Neutrophil (primary cell): ENCODE measurements at regions not wholly inside any gene's neighbourhood (a gene's known extent, or its start where the extent isn't known, plus 50 kb on each side); places are given as distances from the start of the nearest gene placed in this dataset.

ENCODE experiments used
- H3K27ac ChIP-seq: fragments of 200-600 bp; sonication (generic); 2 replicates; pipeline ENCODE4 v1.5.1; 2016; ENCODE audit warnings: mild to moderate bottlenecking, moderate library complexity
- H3K27me3 ChIP-seq: fragments of 200-600 bp; sonication (generic); 2 replicates; pipeline ENCODE4 v1.6.0; 2016; ENCODE audit warnings: mild to moderate bottlenecking
- H3K36me3 ChIP-seq: fragments of 200-600 bp; sonication (generic); 2 replicates; pipeline ENCODE4 v1.5.1; 2017
- H3K4me1 ChIP-seq, 2 experiments: fragments of 200-600 bp in 1 of 2; sonication (generic) in 1 of 2; 1 replicate in 1 of 2; 2 replicates in 1 of 2; pipeline versions ENCODE4 v1.5.1 to v1.6.1; 2013 to 2016; ENCODE audit warnings: low read depth in 1 of 2, low read length in 1 of 2, mild to moderate bottlenecking in 1 of 2, moderate library complexity in 1 of 2; ENCODE audit not compliant: control insufficient read depth in 1 of 2, insufficient read depth in 1 of 2
- H3K4me3 ChIP-seq, 2 experiments: fragments of 200-600 bp in 1 of 2; sonication (generic) in 1 of 2; 1 replicate in 1 of 2; 2 replicates in 1 of 2; pipeline ENCODE4 v1.5.1; 2013 to 2016; ENCODE audit warnings: low read depth in 1 of 2, low read length in 1 of 2, mild to moderate bottlenecking in 1 of 2, moderate library complexity in 1 of 2
- H3K9me3 ChIP-seq: fragments of 200-600 bp; sonication (generic); 2 replicates; pipeline ENCODE4 v1.5.1; 2016
- CTCF ChIP-seq: fragments of 200-600 bp; sonication (generic); IDR thresholded peaks from 2 replicates; pipeline ENCODE4 v1.5.1; 2016; ENCODE audit warnings: antibody characterized with exemption

- no peak overlapping the region for H3K27ac ChIP-seq
- H3K4me1 ChIP-seq: peaks cover 3 to 4% of the 10 kb centered on the region in 2 experiments
- H3K27me3 ChIP-seq: peaks cover 28% of the 10 kb centered on the region
- H3K9me3 ChIP-seq: no peaks in the 10 kb centered on the region
- no peak overlapping the region for H3K4me3 ChIP-seq
- no peak for TF ChIP-seq CTCF
- no peaks in the 10 kb centered on the region for H3K36me3 ChIP-seq
These were observed 50.4 kb downstream of the HAPSTR1 start for GRCh38 chr16:9141813-9142212.

GRCh38 chr16:9144106-9144505 lies 52.7 kb downstream of the HAPSTR1 start:
- Histone ChIP-seq H3K27ac (no peak overlapping the region), H3K27me3 (peaks cover 11% of the 10 kb centered on the region), H3K36me3 (no peaks in the 10 kb centered on the region), H3K9me3 (no peaks in the 10 kb centered on the region), H3K4me1 (peaks cover 2% of the 10 kb centered on the region in 2 experiments), H3K4me3 (no peak overlapping the region)
- TF ChIP-seq CTCF: no peak

GRCh38 chr16:9148374-9149015 lies 57.1 kb downstream of the HAPSTR1 start:
- TF ChIP-seq CTCF: no peak
- Histone ChIP-seq H3K27ac (no peak overlapping the region), H3K9me3 (no peaks in the 10 kb centered on the region), H3K4me3 (no peak overlapping the region), H3K36me3 (no peaks in the 10 kb centered on the region), H3K4me1 (no peaks in the 10 kb centered on the region), H3K27me3 (peaks cover under 1% of the 10 kb centered on the region)

GRCh38 chr16:9151074-9151473 lies 59.6 kb downstream of the HAPSTR1 start:
- H3K27me3 ChIP-seq: peaks cover 24% of the 10 kb centered on the region
- no peaks in the 10 kb centered on the region for H3K4me1 ChIP-seq
- no peak overlapping the region for H3K4me3 ChIP-seq
- H3K9me3 ChIP-seq: no peaks in the 10 kb centered on the region
- no peak for TF ChIP-seq CTCF
- no peaks in the 10 kb centered on the region for H3K36me3 ChIP-seq
- H3K27ac ChIP-seq: no peak overlapping the region

GRCh38 chr16:9151597-9151996 lies 60.2 kb downstream of the HAPSTR1 start:
- no peaks in the 10 kb centered on the region for H3K4me1 ChIP-seq
- no peaks in the 10 kb centered on the region for H3K9me3 ChIP-seq
- H3K36me3 ChIP-seq: no peaks in the 10 kb centered on the region
- no peak for TF ChIP-seq CTCF
- H3K27me3 ChIP-seq: peaks cover 24% of the 10 kb centered on the region
- no peak overlapping the region for H3K27ac ChIP-seq
- no peak overlapping the region for H3K4me3 ChIP-seq
